Caco-2 (cell line): ENCODE measurements at regions not wholly inside any gene's neighbourhood (a gene's known extent, or its start where the extent isn't known, plus 50 kb on each side); places are given as distances from the start of the nearest gene placed in this dataset.

Source experiments
- BruUV-seq: library from RNA; stranded (reverse); fragments of 400-500 nt; replicated peaks from 2 replicates; lab custom pipeline; 2021; lab: Mats Ljungman, UMichigan
- CTCF ChIA-PET: fragments of 300-600 bp; sonication (Branson Sonifier 250); formaldehyde crosslinking; loops from one replicate; lab custom pipeline; 2022; ENCODE audit warnings: antibody characterized with exemption; lab: Charles Lee
- POLR2A ChIA-PET: fragments of 300-600 bp; sonication (Branson Sonifier 250); formaldehyde crosslinking; loops from one replicate; lab custom pipeline; 2022; ENCODE audit warnings: antibody characterized with exemption; lab: Charles Lee
- DNase-seq, 2 experiments: peaks; one replicate each; pipeline versions ENCODE4 v3.0.0 to v3.0.0-alpha.2; 2020 to 2022
- H3K27me3 ChIP-seq: replicated peaks from 2 replicates; pipeline ENCODE4 v1.6.0; 2011; ENCODE audit warnings: low read length; ENCODE audit not compliant: control insufficient read depth, insufficient read depth
- H3K36me3 ChIP-seq: 2 replicates; pipeline ENCODE4 v1.5.1; 2011; ENCODE audit warnings: low read length; ENCODE audit not compliant: control insufficient read depth, insufficient read depth
- H3K4me1 ChIP-seq: fragments of 250-450 bp; sonication (Bioruptor Pico); 2 replicates; pipeline ENCODE4 v1.5.1; 2020; ENCODE audit warnings: mild to moderate bottlenecking
- H3K4me3 ChIP-seq: 2 replicates; pipeline ENCODE4 v1.5.1; 2011; ENCODE audit warnings: low read depth, mild to moderate bottlenecking, control low read depth, low read length
- H3K9me3 ChIP-seq: fragments of 250-450 bp; sonication (Bioruptor Pico); 2 replicates; pipeline ENCODE4 v1.5.1; 2020; ENCODE audit warnings: mild to moderate bottlenecking, moderate library complexity
- H3K27ac Mint-ChIP-seq: one replicate; pipeline ENCODE4 v1.8.0; 2022; ENCODE audit warnings: mixed read lengths; ENCODE audit not compliant: unreplicated experiment
- H3K27me3 Mint-ChIP-seq: one replicate; pipeline ENCODE4 v1.8.0; 2022; ENCODE audit warnings: mixed read lengths; ENCODE audit not compliant: insufficient read depth, unreplicated experiment
- H3K36me3 Mint-ChIP-seq: one replicate; pipeline ENCODE4 v1.8.0; 2022; ENCODE audit warnings: mild to moderate bottlenecking, mixed read lengths; ENCODE audit not compliant: insufficient read depth, unreplicated experiment
- H3K4me1 Mint-ChIP-seq: one replicate; pipeline ENCODE4 v1.8.0; 2022; ENCODE audit warnings: low read depth, mixed read lengths; ENCODE audit not compliant: unreplicated experiment
- H3K4me3 Mint-ChIP-seq: one replicate; pipeline ENCODE4 v1.8.0; 2022; ENCODE audit warnings: mild to moderate bottlenecking, moderate library complexity, mixed read lengths; ENCODE audit not compliant: unreplicated experiment
- H3K9me3 Mint-ChIP-seq: one replicate; pipeline ENCODE4 v1.8.0; 2022; ENCODE audit warnings: mixed read lengths; ENCODE audit not compliant: unreplicated experiment
- CTCF ChIP-seq, 2 experiments: fragments of 200-600 bp in 1 of 2; IDR thresholded peaks; 1 replicate in 1 of 2; 2 replicates in 1 of 2; pipeline versions ENCODE4 v1.5.1 to v1.8.0; 2011 to 2022; ENCODE audit warnings: antibody characterized with exemption in 1 of 2, control low read depth in 1 of 2, inconsistent platforms in 1 of 2, low read depth in 1 of 2, low read length in 1 of 2, mild to moderate bottlenecking in 1 of 2, moderate library complexity in 1 of 2; ENCODE audit not compliant: insufficient read depth in 1 of 2, severe bottlenecking in 1 of 2, unreplicated experiment in 1 of 2
- intact Hi-C: fragments of 100-400 bp; cut with micrococcal nuclease; formaldehyde crosslinking; loops from one replicate; pipeline ENCODE4 v1.10.0; 2022; ENCODE audit not compliant: unreplicated experiment

DNA sequence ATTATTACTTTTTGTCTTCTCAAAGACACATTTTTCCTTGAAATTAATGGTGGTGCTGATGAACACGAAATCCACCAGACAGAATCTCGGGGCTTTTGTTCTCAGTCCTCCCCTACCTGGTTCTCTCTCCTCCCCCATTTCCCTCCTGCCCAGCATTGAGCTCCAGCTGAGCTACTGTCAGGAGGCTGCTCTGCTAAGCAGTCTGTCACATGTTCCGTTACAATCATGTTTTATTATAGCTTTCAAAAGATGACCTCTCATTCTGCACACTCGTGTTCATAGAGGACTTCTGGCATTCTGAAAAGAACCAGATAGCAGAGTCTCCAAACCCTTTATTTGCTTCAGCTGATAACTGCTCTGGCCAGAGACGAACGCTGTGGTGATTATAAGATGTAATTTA is 732.5 kb upstream of the RBFOX1 start:
- no peaks in the 10 kb centered on the region for H3K27me3 ChIP-seq
- no TSS peak for BruUV-seq
- intact Hi-C loops = no loop called here
- ChIA-PET POLR2A (no interaction called here), CTCF (no interaction called here)
- Mint-ChIP-seq H3K4me1 (no peaks in the 10 kb centered on the region), H3K4me3 (no peak overlapping the region), H3K36me3 (no peaks in the 10 kb centered on the region), H3K9me3 (no peaks in the 10 kb centered on the region), H3K27me3 (peaks cover 13% of the 10 kb centered on the region), H3K27ac (no peak overlapping the region)
- no peak for TF ChIP-seq CTCF (IDR thresholded peaks at IDR 0.05; ENCODE audit: insufficient read depth in 1 of 2, low read depth in 1 of 2, low read length in 1 of 2, severe bottlenecking in 1 of 2, unreplicated experiment in 1 of 2)
- H3K4me3 ChIP-seq = no peak overlapping the region
- H3K9me3 ChIP-seq = no peaks in the 10 kb centered on the region
- no peaks in the 10 kb centered on the region for H3K36me3 ChIP-seq
- H3K4me1 ChIP-seq = no peaks in the 10 kb centered on the region
- no peak for DNase-seq

GRCh38 chr16:6593799-6594198 is 738.8 kb upstream of the RBFOX1 start:
- ChIA-PET POLR2A (no interaction called here), CTCF (no interaction called here)
- Mint-ChIP-seq H3K4me1 (no peaks in the 10 kb centered on the region), H3K9me3 (no peaks in the 10 kb centered on the region), H3K4me3 (no peak overlapping the region), H3K27ac (no peak overlapping the region), H3K27me3 (peaks cover 7% of the 10 kb centered on the region), H3K36me3 (no peaks in the 10 kb centered on the region)
- DNase-seq = no peak
- Histone ChIP-seq H3K9me3 (no peaks in the 10 kb centered on the region), H3K4me3 (no peak overlapping the region), H3K36me3 (no peaks in the 10 kb centered on the region), H3K27me3 (no peaks in the 10 kb centered on the region), H3K4me1 (no peaks in the 10 kb centered on the region)
- intact Hi-C loops = no loop called here
- no peak for TF ChIP-seq CTCF (IDR thresholded peaks at IDR 0.05; ENCODE audit: insufficient read depth in 1 of 2, low read depth in 1 of 2, low read length in 1 of 2, severe bottlenecking in 1 of 2, unreplicated experiment in 1 of 2)
- BruUV-seq = no TSS peak

DNA sequence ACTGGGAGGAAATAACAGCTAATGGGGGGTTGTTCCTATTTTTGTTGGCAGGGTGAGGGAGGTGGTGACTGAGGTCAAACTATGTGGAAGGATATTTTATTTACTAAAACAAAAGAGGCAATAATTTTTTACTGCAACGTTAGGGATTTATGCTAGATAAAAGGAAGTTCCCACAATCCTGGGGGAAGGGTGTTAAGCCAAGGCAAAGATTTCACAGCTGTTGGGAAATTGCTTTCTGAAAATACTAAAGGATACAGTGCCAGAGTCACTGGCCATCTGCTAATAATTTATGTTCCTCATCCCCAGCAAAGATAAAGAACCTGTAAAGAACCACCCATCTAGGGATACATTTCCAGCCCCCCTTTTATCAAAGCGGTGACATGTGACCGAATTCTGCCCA is 756.0 kb upstream of the RBFOX1 start:
- DNase-seq = no peak
- H3K27me3 Mint-ChIP-seq = peaks cover 6% of the 10 kb centered on the region
- no peaks in the 10 kb centered on the region for H3K36me3 Mint-ChIP-seq
- H3K9me3 Mint-ChIP-seq = no peaks in the 10 kb centered on the region
- H3K4me1 ChIP-seq = no peaks in the 10 kb centered on the region
- H3K27me3 ChIP-seq = no peaks in the 10 kb centered on the region
- TF ChIP-seq CTCF (IDR thresholded peaks at IDR 0.05; ENCODE audit: insufficient read depth in 1 of 2, low read depth in 1 of 2, low read length in 1 of 2, severe bottlenecking in 1 of 2, unreplicated experiment in 1 of 2) = no peak
- H3K27ac Mint-ChIP-seq = no peak overlapping the region
- H3K4me3 Mint-ChIP-seq = no peak overlapping the region
- no peak overlapping the region for H3K4me3 ChIP-seq
- no peaks in the 10 kb centered on the region for H3K4me1 Mint-ChIP-seq
- intact Hi-C loops = no loop called here
- no peaks in the 10 kb centered on the region for H3K36me3 ChIP-seq
- no peaks in the 10 kb centered on the region for H3K9me3 ChIP-seq
- ChIA-PET CTCF (no interaction called here), POLR2A (no interaction called here)
- no TSS peak for BruUV-seq
